Ishikawa (cell line): ENCODE measurements at regions not wholly inside any gene's neighbourhood (a gene's known extent, or its start where the extent isn't known, plus 50 kb on each side); places are given as distances from the start of the nearest gene placed in this dataset.

Experiments used
- CEBPB ChIP-seq: IDR thresholded peaks from 2 replicates; pipeline ENCODE4 v1.6.1; 2012
- CREB1 ChIP-seq: IDR thresholded peaks from 2 replicates; pipeline ENCODE4 v1.6.1; 2012; ENCODE audit warnings: low read depth
- EGR1 ChIP-seq: IDR thresholded peaks from 2 replicates; pipeline ENCODE4 v1.6.1; 2012
- EP300 ChIP-seq: IDR thresholded peaks from 2 replicates; pipeline ENCODE4 v1.6.1; 2012; ENCODE audit warnings: borderline replicate concordance
- FOXM1 ChIP-seq: IDR thresholded peaks from 2 replicates; pipeline ENCODE4 v1.6.1; 2012; ENCODE audit warnings: low read depth, borderline replicate concordance
- MAX ChIP-seq: IDR thresholded peaks from 2 replicates; pipeline ENCODE4 v1.6.1; 2012
- NFIC ChIP-seq: IDR thresholded peaks from 2 replicates; pipeline ENCODE4 v1.6.1; 2012
- RAD21 ChIP-seq: IDR thresholded peaks from 2 replicates; pipeline ENCODE4 v1.6.1; 2012; ENCODE audit warnings: low read depth
- REST ChIP-seq: IDR thresholded peaks from 2 replicates; pipeline ENCODE4 v1.6.1; 2012; ENCODE audit warnings: low read depth, mild to moderate bottlenecking
- TAF1 ChIP-seq: IDR thresholded peaks from 2 replicates; pipeline ENCODE4 v1.6.1; 2012; ENCODE audit warnings: low read depth, mild to moderate bottlenecking
- TCF12 ChIP-seq: IDR thresholded peaks from 2 replicates; pipeline ENCODE4 v1.6.1; 2012; ENCODE audit warnings: low read depth
- TEAD4 ChIP-seq: IDR thresholded peaks from 2 replicates; pipeline ENCODE4 v1.6.1; 2012
- YY1 ChIP-seq: IDR thresholded peaks from 2 replicates; pipeline ENCODE4 v1.6.1; 2012; ENCODE audit warnings: low read depth
- ZBTB7A ChIP-seq: IDR thresholded peaks from 2 replicates; pipeline ENCODE4 v1.6.1; 2012; ENCODE audit warnings: low read depth
- TF ChIP-seq, protein P1 (sequence below): IDR thresholded peaks from 2 replicates; pipeline ENCODE4 v1.6.1; 2012

- TF ChIP-seq FOXM1: no peak
- no peak for TF ChIP-seq EGR1
- no peak for TF ChIP-seq ZBTB7A
- no peak for TF ChIP-seq CEBPB
- no peak for TF ChIP-seq EP300
- no peak for TF ChIP-seq CREB1
- TF ChIP-seq TEAD4: no peak
- TF ChIP-seq, protein P1, sequence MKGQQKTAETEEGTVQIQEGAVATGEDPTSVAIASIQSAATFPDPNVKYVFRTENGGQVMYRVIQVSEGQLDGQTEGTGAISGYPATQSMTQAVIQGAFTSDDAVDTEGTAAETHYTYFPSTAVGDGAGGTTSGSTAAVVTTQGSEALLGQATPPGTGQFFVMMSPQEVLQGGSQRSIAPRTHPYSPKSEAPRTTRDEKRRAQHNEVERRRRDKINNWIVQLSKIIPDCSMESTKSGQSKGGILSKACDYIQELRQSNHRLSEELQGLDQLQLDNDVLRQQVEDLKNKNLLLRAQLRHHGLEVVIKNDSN: no peak
- TF ChIP-seq TAF1: no peak
- no peak for TF ChIP-seq YY1
- TF ChIP-seq REST: no peak
- TF ChIP-seq TCF12: no peak
- no peak for TF ChIP-seq RAD21
- no peak for TF ChIP-seq MAX
- no peak for TF ChIP-seq NFIC
These were observed 111.9 kb downstream of the KCNRG start for GRCh38 chr13:50126993-50127725.

DNA sequence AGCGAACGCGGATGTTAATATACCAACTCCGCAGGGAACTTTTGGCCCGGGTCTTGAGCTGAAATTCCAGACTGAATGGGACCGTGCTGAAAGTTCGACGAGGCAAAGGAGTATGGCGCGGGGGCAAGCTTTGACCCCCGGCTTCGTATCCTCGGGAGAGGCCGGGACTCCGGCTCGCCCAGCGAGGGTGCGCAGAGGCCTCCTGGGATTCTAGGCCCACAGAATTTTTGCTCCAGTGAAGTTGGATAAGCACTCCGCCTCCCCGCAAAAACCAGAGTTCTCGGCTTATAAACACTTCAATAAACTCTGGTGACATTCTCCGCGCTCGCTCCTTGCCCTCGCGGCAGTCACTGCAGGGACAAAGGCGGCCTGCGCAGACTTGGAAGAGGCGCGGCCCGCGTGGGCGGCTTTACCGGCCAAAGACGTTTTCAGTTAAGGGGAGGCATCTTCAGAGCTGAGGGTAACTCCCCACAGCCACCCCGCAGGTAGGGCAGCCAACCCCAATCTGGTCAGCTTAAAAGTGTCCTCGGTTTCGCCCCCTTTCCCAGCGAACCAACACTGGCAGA, 112.6 kb downstream of the KCNRG start:
- TF ChIP-seq, protein P1: no peak
- no peak for TF ChIP-seq EGR1

- TF ChIP-seq FOXM1 (no peak), ZBTB7A (no peak), CREB1 (no peak), CEBPB (no peak), TAF1 (no peak), EP300 (no peak), YY1 (no peak), NFIC (no peak), REST (no peak)
- TF ChIP-seq, protein P1: no peak
These were observed 113.2 kb downstream of the KCNRG start for GRCh38 chr13:50128428-50128931.

GRCh38 chr13:50129081-50129705, 113.9 kb downstream of the KCNRG start:
- no peak for TF ChIP-seq TAF1
- no peak for TF ChIP-seq FOXM1
- TF ChIP-seq CEBPB: no peak
- no peak for TF ChIP-seq YY1
- TF ChIP-seq, protein P1: no peak
- TF ChIP-seq REST: no peak
- TF ChIP-seq CREB1: no peak
- TF ChIP-seq NFIC: no peak
- TF ChIP-seq MAX: no peak
- no peak for TF ChIP-seq TEAD4
- no peak for TF ChIP-seq ZBTB7A
- no peak for TF ChIP-seq RAD21
- TF ChIP-seq EP300: no peak
- no peak for TF ChIP-seq EGR1
- no peak for TF ChIP-seq TCF12
